GM06990 (cell line): ENCODE measurements at regions not wholly inside any gene's neighbourhood (a gene's known extent, or its start where the extent isn't known, plus 50 kb on each side); places are given as distances from the start of the nearest gene placed in this dataset.

Source experiments
- DNase-seq: peaks from one replicate; pipeline ENCODE4 v3.0.0-alpha.2; 2011; ENCODE audit not compliant: insufficient read length; ENCODE audit errors: extremely low read depth
- H3K27me3 ChIP-seq: replicated peaks from 2 replicates; pipeline ENCODE4 v1.6.0; 2011; ENCODE audit warnings: low read length; ENCODE audit not compliant: control insufficient read depth, insufficient read depth
- H3K36me3 ChIP-seq: 2 replicates; pipeline ENCODE4 v1.5.1; 2011; ENCODE audit warnings: low read length; ENCODE audit not compliant: control insufficient read depth, insufficient read depth
- H3K4me3 ChIP-seq: replicated peaks from 2 replicates; pipeline ENCODE4 v1.5.1; 2011; ENCODE audit warnings: low read depth, mild to moderate bottlenecking, control low read depth, low read length
- TF ChIP-seq, protein P1 (sequence below): IDR thresholded peaks from 2 replicates; pipeline ENCODE4 v1.5.1; 2011; ENCODE audit warnings: low read length, control low read depth, mild to moderate bottlenecking, inconsistent platforms; ENCODE audit not compliant: insufficient read depth, poor library complexity, severe bottlenecking

DNA sequence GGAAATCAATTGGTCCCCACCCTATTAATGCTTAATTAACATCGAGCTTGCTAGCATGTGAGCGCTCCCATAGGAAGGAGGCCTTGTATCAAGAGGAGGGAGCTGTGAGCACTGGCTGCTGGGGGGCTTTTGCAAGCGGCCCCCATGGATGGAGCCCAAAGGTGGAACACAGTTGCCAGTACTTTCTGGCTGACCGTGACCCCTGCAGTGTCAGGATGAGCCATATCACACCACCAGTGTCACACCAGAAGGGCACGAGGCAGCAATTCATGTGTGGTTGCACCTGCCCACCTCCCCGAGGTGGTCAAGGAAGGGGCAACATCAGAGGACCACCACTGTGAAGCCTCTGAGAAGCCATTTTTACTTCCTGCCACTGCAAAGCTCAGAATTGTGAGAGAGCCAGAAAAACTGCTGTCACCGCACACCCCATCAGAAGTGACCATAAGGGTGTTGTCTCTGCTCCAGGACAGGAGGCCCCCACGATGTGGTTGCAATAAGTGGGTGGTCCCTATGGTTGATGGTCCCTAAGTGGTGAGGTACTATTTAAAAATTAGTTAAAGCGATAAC lies 99.8 kb upstream of the RAB6C start:
- no peak for DNase-seq
- TF ChIP-seq, protein P1, sequence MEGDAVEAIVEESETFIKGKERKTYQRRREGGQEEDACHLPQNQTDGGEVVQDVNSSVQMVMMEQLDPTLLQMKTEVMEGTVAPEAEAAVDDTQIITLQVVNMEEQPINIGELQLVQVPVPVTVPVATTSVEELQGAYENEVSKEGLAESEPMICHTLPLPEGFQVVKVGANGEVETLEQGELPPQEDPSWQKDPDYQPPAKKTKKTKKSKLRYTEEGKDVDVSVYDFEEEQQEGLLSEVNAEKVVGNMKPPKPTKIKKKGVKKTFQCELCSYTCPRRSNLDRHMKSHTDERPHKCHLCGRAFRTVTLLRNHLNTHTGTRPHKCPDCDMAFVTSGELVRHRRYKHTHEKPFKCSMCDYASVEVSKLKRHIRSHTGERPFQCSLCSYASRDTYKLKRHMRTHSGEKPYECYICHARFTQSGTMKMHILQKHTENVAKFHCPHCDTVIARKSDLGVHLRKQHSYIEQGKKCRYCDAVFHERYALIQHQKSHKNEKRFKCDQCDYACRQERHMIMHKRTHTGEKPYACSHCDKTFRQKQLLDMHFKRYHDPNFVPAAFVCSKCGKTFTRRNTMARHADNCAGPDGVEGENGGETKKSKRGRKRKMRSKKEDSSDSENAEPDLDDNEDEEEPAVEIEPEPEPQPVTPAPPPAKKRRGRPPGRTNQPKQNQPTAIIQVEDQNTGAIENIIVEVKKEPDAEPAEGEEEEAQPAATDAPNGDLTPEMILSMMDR: no peak
- Histone ChIP-seq H3K36me3 (no peaks in the 10 kb centered on the region), H3K27me3 (no peaks in the 10 kb centered on the region), H3K4me3 (no peak overlapping the region)

DNA sequence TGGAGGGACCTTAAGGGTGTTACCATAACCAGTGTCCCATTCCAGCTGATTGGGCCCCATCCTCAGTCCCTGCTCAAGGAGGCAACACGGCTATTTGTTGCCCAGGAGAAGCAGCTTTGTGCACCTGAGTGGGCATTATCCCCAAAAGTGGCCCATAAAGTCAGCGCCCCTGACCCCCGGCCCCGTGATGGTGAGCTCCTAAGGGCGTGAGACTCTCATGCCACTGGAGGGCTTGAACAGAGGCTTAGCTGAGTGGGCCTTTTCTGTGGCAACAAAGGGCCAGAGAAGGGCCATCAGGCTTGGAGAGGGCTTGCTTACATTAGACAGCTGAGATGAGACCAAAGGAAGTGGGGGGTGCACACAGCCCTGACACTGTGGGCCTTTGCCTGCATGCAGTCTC lies 99.2 kb upstream of the RAB6C start:
- no peak for DNase-seq
- TF ChIP-seq, protein P1: no peak
- no peaks in the 10 kb centered on the region for H3K27me3 ChIP-seq
- no peaks in the 10 kb centered on the region for H3K36me3 ChIP-seq
- H3K4me3 ChIP-seq: no peak overlapping the region

DNA sequence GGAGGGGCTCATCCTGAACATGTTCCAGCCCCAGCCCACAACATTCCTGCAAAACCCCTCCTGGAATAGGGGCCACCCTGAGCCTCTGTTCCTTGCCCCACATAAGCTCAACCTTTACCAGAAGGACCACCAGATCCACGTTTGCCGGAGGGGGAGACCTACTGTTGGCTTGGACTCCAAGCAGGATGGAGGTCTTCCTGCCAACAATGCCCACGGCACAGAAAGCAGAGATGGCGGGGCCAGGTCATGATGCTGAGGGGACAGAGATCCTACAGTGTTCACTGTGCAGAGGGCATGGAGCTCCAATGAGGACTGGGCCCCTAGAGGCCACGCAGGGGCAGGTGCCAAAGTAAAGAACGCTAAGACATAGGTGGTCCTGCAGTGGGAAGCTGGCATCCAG lies 98.5 kb upstream of the RAB6C start:
- Histone ChIP-seq H3K4me3 (no peak overlapping the region), H3K36me3 (no peaks in the 10 kb centered on the region), H3K27me3 (no peaks in the 10 kb centered on the region)
- no peak for DNase-seq
- TF ChIP-seq, protein P1: no peak

DNA sequence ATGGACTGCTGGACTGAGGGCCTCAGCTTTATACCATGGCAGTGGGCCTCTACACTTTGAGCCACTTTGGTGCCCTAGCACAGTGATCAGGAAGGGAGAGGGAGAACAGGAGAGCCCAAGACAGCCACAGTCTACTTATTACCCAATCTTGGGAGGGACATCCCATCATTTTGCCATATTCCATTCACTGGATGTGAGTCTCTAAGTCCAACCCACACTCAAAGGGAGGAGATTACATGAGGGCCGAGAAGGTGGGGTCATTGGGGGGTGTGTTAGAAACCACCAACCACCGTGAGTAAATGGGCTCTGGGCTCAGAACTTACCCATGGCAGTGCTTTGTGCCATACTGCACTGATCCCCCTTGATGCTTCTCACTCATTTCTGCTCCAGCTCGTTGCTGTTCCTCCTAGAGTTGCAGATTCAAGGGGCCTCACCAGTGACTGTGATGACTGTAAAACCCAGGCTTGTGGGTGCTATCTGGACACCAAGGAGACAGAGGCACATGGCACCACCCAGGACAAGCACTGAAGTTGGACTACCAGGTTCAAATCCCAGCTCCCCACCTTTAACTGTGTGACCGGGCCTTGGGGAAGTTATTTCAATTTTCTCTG lies 97.6 kb upstream of the RAB6C start:
- Histone ChIP-seq H3K4me3 (no peak overlapping the region), H3K36me3 (no peaks in the 10 kb centered on the region), H3K27me3 (no peaks in the 10 kb centered on the region)
- no peak for DNase-seq
- TF ChIP-seq, protein P1: no peak

DNA sequence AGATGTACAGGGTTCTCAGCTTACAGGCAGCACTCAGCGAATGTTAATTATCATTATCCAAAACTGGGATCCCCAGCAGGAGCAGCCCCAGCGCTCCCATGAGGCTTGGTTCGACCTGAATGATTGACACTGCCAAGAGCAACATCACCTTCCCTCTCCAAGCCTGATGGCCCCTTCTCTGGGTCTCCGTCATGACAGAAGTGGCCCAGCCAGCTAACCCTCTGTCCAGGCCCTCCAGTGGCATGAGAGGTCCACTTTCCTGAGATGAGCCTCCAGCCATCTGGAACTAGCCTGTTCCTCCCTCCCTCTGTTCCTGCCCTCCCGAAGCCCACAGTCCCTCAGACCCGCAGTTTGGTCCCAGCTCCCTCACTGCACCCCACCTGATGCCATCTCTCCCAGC lies 97.0 kb upstream of the RAB6C start:
- no peak overlapping the region for H3K4me3 ChIP-seq
- no peaks in the 10 kb centered on the region for H3K36me3 ChIP-seq
- DNase-seq: no peak
- H3K27me3 ChIP-seq: no peaks in the 10 kb centered on the region
- TF ChIP-seq, protein P1: no peak
